SK-N-SH (cell line): ENCODE measurements at regions not wholly inside any gene's neighbourhood (a gene's known extent, or its start where the extent isn't known, plus 50 kb on each side); places are given as distances from the start of the nearest gene placed in this dataset.

Source experiments
- CTCF ChIA-PET: fragments of 300-600, 350-600 bp; formaldehyde crosslinking; extraction: SDS; loops from one replicate; lab custom pipeline; 2021; lab: Yijun Ruan, JAX
- POLR2A ChIA-PET: fragments of 350-600 bp; sonication (Branson Sonifier 250); formaldehyde crosslinking; extraction: SDS; loops from one replicate; lab custom pipeline; 2020; ENCODE audit warnings: antibody characterized with exemption, inconsistent platforms; lab: Yijun Ruan, JAX
- DNase-seq: peaks from one replicate; pipeline ENCODE4 v3.0.0; 2012
- H2AFZ ChIP-seq: fragments of 200-600 bp; sonication (generic); 2 replicates; pipeline ENCODE4 v1.8.1; 2016; ENCODE audit warnings: antibody characterized with exemption, mild to moderate bottlenecking, low read depth
- H3F3A ChIP-seq: fragments of 200-600 bp; sonication (generic); replicated peaks from 2 replicates; pipeline ENCODE3; 2016; ENCODE audit warnings: antibody characterized with exemption, mild to moderate bottlenecking; ENCODE audit not compliant: insufficient read depth
- H3K27ac ChIP-seq, 2 experiments: fragments of 200-500 bp in 1 of 2; fragments of 200-600 bp in 1 of 2; sonication (Bioruptor generic) in 1 of 2; sonication (generic), shearing (Covaris generic) in 1 of 2; 2 replicates each; pipeline versions ENCODE4 v1.5.1 to v1.6.1; 2014 to 2016; ENCODE audit warnings: low read depth in 2 of 2, inconsistent platforms in 1 of 2, low read length in 1 of 2, mild to moderate bottlenecking in 1 of 2, mixed read lengths in 1 of 2
- H3K27me3 ChIP-seq: fragments of 200-600 bp; sonication (generic), shearing (Covaris generic); 2 replicates; pipeline ENCODE4 v1.6.1; 2016; ENCODE audit warnings: mixed run types; ENCODE audit not compliant: insufficient read depth
- H3K36me3 ChIP-seq, 2 experiments: fragments of 200-500 bp in 1 of 2; fragments of 200-600 bp in 1 of 2; sonication (Bioruptor generic) in 1 of 2; sonication (generic) in 1 of 2; replicated peaks in 1 of 2; 2 replicates each; pipeline versions ENCODE3 to v1.5.1; 2014 to 2016; ENCODE audit warnings: low read length in 1 of 2, mild to moderate bottlenecking in 1 of 2; ENCODE audit not compliant: insufficient read depth in 2 of 2, control insufficient read depth in 1 of 2
- H3K4me1 ChIP-seq, 2 experiments: fragments of 200-500 bp in 1 of 2; fragments of 200-600 bp in 1 of 2; sonication (Bioruptor generic) in 1 of 2; sonication (generic), shearing (Covaris generic) in 1 of 2; 2 replicates each; pipeline versions ENCODE4 v1.5.1 to v1.6.1; 2014 to 2016; ENCODE audit warnings: low read depth in 1 of 2, low read length in 1 of 2, mixed run types in 1 of 2; ENCODE audit not compliant: insufficient read depth in 2 of 2, control insufficient read depth in 1 of 2
- H3K4me2 ChIP-seq: fragments of 200-600 bp; sonication (generic), shearing (Covaris generic); 2 replicates; pipeline ENCODE4 v1.6.1; 2017; ENCODE audit warnings: mixed run types
- H3K4me3 ChIP-seq, 2 experiments: fragments of 200-500 bp in 1 of 2; fragments of 200-600 bp in 1 of 2; sonication (Bioruptor generic) in 1 of 2; sonication (generic), shearing (Covaris generic) in 1 of 2; 2 replicates each; pipeline versions ENCODE4 v1.5.1 to v1.8.1; 2014 to 2016; ENCODE audit warnings: low read depth in 2 of 2, inconsistent platforms in 1 of 2, low read length in 1 of 2, mild to moderate bottlenecking in 1 of 2, mixed read lengths in 1 of 2, moderate library complexity in 1 of 2
- H3K79me2 ChIP-seq: fragments of 200-600 bp; sonication (generic); 2 replicates; pipeline ENCODE4 v1.8.1; 2017; ENCODE audit warnings: mild to moderate bottlenecking; ENCODE audit not compliant: insufficient read depth
- H3K9ac ChIP-seq: fragments of 200-600 bp; sonication (generic); 2 replicates; pipeline ENCODE4 v1.6.1; 2017; ENCODE audit warnings: mixed run types
- H3K9me2 ChIP-seq: fragments of 200-600 bp; sonication (generic); 2 replicates; pipeline ENCODE4 v1.6.1; 2017; ENCODE audit warnings: mixed run types
- H3K9me3 ChIP-seq: fragments of 200-600 bp; sonication (generic); 2 replicates; pipeline ENCODE4 v1.6.1; 2017; ENCODE audit warnings: mixed run types, mild to moderate bottlenecking, moderate library complexity
- H4K20me1 ChIP-seq: fragments of 200-600 bp; sonication (generic); 2 replicates; pipeline ENCODE4 v1.6.1; 2017; ENCODE audit warnings: mild to moderate bottlenecking, mixed run types; ENCODE audit not compliant: insufficient read depth
- CHD2 ChIP-seq: fragments of 150-350 bp; IDR thresholded peaks from 2 replicates; pipeline ENCODE4 v1.6.1; 2018; ENCODE audit warnings: low read length; ENCODE audit not compliant: partially characterized antibody
- ELF1 ChIP-seq: IDR thresholded peaks from 2 replicates; pipeline ENCODE4 v1.4.0; 2012
- NFIC ChIP-seq: IDR thresholded peaks from 2 replicates; pipeline ENCODE4 v1.4.0; 2012; ENCODE audit warnings: borderline replicate concordance
- NRF1 ChIP-seq: IDR thresholded peaks from 2 replicates; pipeline ENCODE4 v1.6.1; 2012; ENCODE audit warnings: low read depth, mild to moderate bottlenecking, low read length
- RAD21 ChIP-seq: IDR thresholded peaks from 2 replicates; pipeline ENCODE4 v1.6.1; 2012; ENCODE audit warnings: mild to moderate bottlenecking, low read length
- RXRA ChIP-seq: IDR thresholded peaks from 2 replicates; pipeline ENCODE4 v1.4.0; 2012; ENCODE audit warnings: low read depth, mild to moderate bottlenecking, borderline replicate concordance
- SIN3A ChIP-seq: IDR thresholded peaks from 2 replicates; pipeline ENCODE4 v1.6.1; 2012; ENCODE audit warnings: low read depth, mild to moderate bottlenecking, low read length, moderate library complexity, borderline replicate concordance
- SMC3 ChIP-seq: IDR thresholded peaks from 2 replicates; pipeline ENCODE4 v1.6.1; 2012; ENCODE audit warnings: low read depth, low read length, improper control_type of control experiment
- USF2 ChIP-seq: fragments of 150-350 bp; IDR thresholded peaks from 2 replicates; pipeline ENCODE4 v1.6.1; 2017; ENCODE audit warnings: antibody characterized with exemption, low read length, low read depth, borderline replicate concordance
- WGBS: methylation state at CpG from one replicate; pipeline ENCODE4 v1.1.6; 2017; ENCODE audit warnings: low lambda C conversion rate; 5-methylcytosine and 5-hydroxymethylcytosine counted together
- TF ChIP-seq, protein P1 (sequence below): fragments of 200-600 bp; sonication (generic); IDR thresholded peaks from 2 replicates; pipeline ENCODE4 v1.6.1; 2017; ENCODE audit warnings: antibody characterized with exemption, mild to moderate bottlenecking, moderate library complexity

DNA sequence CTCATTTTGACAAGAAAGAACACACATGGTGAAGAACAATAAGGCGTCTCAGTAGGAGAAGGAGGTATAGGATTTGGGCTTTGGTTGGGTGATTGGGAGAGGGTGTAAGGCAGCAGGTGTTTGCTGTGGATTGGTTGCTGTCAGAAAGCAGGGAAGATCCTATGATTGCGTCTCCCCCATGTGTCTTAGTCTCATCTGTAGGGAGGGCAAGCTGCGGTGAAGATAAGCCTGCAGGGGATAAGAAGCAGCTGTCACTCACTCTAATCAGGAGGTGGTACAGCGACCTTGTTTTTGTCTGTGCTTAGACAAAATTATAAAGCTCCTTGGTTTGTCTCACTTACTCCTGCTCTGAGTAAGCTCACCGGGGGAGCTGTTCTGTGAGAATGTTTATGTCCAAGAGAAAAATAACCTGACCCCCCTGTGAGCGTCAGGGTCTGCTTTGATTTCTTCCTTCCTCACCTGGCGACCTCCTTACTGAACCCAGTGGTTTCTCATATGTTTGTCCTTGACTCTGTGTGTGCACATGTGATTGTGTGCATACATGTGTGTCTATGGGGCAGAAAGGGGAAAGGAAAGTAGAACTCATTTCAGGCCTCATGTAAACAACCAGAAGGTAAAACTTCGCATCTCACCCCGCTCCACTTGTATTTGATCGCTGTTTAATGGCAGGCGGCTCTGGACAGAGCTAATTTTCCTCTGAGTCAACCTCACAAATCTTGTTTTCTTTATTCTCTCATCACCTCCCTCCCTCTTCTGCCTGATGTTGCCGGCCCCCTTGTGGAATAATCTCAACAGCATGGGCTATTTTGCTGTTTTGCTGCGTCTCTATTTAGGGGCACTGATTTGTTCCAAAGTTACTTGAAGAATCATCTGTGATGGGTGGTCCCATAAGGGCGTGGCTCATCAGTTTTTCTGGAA, 105.6 kb downstream of the TENT4A start:
- no peak overlapping the region for H2AFZ ChIP-seq
- no peak overlapping the region for H3K27ac ChIP-seq
- no peaks in the 10 kb centered on the region for H3K4me1 ChIP-seq
- no peaks in the 10 kb centered on the region for H3K36me3 ChIP-seq
- H3K9ac ChIP-seq, result no peak overlapping the region
- TF ChIP-seq SMC3, result no peak
- TF ChIP-seq ELF1, result no peak
- no peak for TF ChIP-seq SIN3A
- no peak for TF ChIP-seq NRF1
- no peak for TF ChIP-seq USF2
- no peaks in the 10 kb centered on the region for H4K20me1 ChIP-seq
- no peaks in the 10 kb centered on the region for H3K79me2 ChIP-seq
- ChIA-PET POLR2A (no interaction called here), CTCF (interaction anchor here (0.8 to 2.5 kb wide), 8 partner anchors 14 to 946 kb away, joined by 3 to 7 read pairs (median 3); no protein-coding TSS in a partner anchor)
- H3K9me2 ChIP-seq, result no peaks in the 10 kb centered on the region
- DNase-seq, result no peak
- H3K4me3 ChIP-seq, result peak overlapping the region in 1 of 2 experiments; percentile 4; a peak in 1 of 4 replicates
- peaks cover 7% of the 10 kb centered on the region; the same call in 1 of the 2 replicates for H3K9me3 ChIP-seq
- H3K27me3 ChIP-seq, result no peaks in the 10 kb centered on the region
- no peak overlapping the region for H3K4me2 ChIP-seq
- 16% methylated on average over 14 of the region's 14 CpGs for WGBS
- H3F3A ChIP-seq, result no peaks in the 10 kb centered on the region

- no peaks in the 10 kb centered on the region for H3F3A ChIP-seq
- H3K4me2 ChIP-seq, result no peak overlapping the region
- H3K9me2 ChIP-seq, result no peaks in the 10 kb centered on the region
- H3K9me3 ChIP-seq, result peaks cover 7% of the 10 kb centered on the region; the same call in 1 of the 2 replicates
- no peak overlapping the region for H3K9ac ChIP-seq
- no peak overlapping the region for H2AFZ ChIP-seq
- WGBS, result 55% methylated on average over 6 of the region's 6 CpGs
- peak overlapping the region in 1 of 2 experiments; percentile 4; a peak in 1 of 4 replicates for H3K4me3 ChIP-seq
- no peak overlapping the region for H3K27ac ChIP-seq
- no peaks in the 10 kb centered on the region for H3K4me1 ChIP-seq
- no peaks in the 10 kb centered on the region for H3K36me3 ChIP-seq
- H3K79me2 ChIP-seq, result no peaks in the 10 kb centered on the region
- H3K27me3 ChIP-seq, result no peaks in the 10 kb centered on the region
- TF ChIP-seq NFIC (no peak), RAD21 (peak; percentile 36; the same call in 1 of the 2 replicates)
- DNase-seq, result no peak
- no peaks in the 10 kb centered on the region for H4K20me1 ChIP-seq
- CTCF ChIA-PET, result interaction anchor here (0.8 to 2.5 kb wide), 8 partner anchors 15 to 945 kb away, joined by 3 to 7 read pairs (median 3); no protein-coding TSS in a partner anchor
- POLR2A ChIA-PET, result no interaction called here
Measured at GRCh38 chr5:6819521-6819920, 106.3 kb downstream of the TENT4A start.

DNA sequence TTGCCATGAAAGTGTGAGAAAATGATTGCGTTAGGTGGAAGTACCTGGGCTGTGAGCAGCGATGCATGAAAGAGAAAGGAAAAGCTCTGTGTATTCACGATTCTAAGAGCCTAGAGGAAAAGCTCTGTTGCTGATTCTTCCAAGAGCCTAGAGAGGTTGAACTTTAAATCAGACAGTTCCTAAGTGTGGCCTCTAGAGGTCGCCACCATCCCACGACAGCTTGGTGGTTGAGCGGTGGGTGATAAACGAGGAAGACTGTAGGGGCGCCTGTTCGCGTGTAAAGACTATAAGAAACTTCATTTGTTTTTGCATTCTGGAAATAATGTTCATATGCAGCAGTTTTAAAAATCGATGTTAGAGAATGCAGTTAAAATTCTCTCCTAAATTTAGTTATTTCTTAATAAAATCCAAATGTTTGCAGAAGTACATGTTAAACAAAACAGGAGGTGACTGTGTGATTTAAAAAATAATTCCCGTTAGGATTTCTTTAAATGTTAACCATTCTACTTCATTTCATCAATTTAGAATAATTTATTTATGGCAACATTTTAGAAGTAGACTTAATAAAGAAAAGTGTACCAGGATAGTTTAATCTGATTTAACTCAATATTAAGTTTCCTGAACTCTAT, 107.7 kb downstream of the TENT4A start:
- peak; percentile 70 for DNase-seq
- Histone ChIP-seq H3K4me2 (no peak overlapping the region), H3K4me3 (peak overlapping the region in 1 of 2 experiments; percentile 20; a peak in 1 of 4 replicates), H3K9me2 (no peaks in the 10 kb centered on the region), H3K79me2 (no peaks in the 10 kb centered on the region), H2AFZ (no peak overlapping the region), H3F3A (no peaks in the 10 kb centered on the region), H3K27me3 (no peaks in the 10 kb centered on the region), H3K9ac (no peak overlapping the region), H3K9me3 (peaks cover 7% of the 10 kb centered on the region; the same call in 1 of the 2 replicates), H3K36me3 (no peaks in the 10 kb centered on the region), H3K4me1 (no peaks in the 10 kb centered on the region), H3K27ac (no peak overlapping the region), H4K20me1 (no peaks in the 10 kb centered on the region)
- WGBS, result 14% methylated on average over 12 of the region's 12 CpGs
- ChIA-PET CTCF (interaction anchor here (0.5 to 2.5 kb wide), 11 partner anchors 10 to 56 kb away, joined by 3 to 7 read pairs (median 4); no protein-coding TSS in a partner anchor), POLR2A (no interaction called here)
- TF ChIP-seq, protein P1, sequence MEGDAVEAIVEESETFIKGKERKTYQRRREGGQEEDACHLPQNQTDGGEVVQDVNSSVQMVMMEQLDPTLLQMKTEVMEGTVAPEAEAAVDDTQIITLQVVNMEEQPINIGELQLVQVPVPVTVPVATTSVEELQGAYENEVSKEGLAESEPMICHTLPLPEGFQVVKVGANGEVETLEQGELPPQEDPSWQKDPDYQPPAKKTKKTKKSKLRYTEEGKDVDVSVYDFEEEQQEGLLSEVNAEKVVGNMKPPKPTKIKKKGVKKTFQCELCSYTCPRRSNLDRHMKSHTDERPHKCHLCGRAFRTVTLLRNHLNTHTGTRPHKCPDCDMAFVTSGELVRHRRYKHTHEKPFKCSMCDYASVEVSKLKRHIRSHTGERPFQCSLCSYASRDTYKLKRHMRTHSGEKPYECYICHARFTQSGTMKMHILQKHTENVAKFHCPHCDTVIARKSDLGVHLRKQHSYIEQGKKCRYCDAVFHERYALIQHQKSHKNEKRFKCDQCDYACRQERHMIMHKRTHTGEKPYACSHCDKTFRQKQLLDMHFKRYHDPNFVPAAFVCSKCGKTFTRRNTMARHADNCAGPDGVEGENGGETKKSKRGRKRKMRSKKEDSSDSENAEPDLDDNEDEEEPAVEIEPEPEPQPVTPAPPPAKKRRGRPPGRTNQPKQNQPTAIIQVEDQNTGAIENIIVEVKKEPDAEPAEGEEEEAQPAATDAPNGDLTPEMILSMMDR, result peak; percentile 68
- TF ChIP-seq USF2, result no peak
- TF ChIP-seq CHD2, result no peak
- TF ChIP-seq RAD21, result peak; percentile 68
- no peak for TF ChIP-seq RXRA
